GM19351 (cell line): ENCODE measurements at regions not wholly inside any gene's neighbourhood (a gene's known extent, or its start where the extent isn't known, plus 50 kb on each side); places are given as distances from the start of the nearest gene placed in this dataset.
"Not testable (repeated sequence)": the region's sequence is repeated elsewhere in the genome, so short reads cannot be mapped to it uniquely, and the experiment has no call there.

ENCODE experiments used
- ATAC-seq: cut with Tn5 transposase; IDR thresholded peaks from one replicate; pipeline ENCODE4 v1.9.1; 2021; ENCODE audit warnings: mild to moderate bottlenecking, moderate library complexity; ENCODE audit not compliant: unreplicated experiment

DNA sequence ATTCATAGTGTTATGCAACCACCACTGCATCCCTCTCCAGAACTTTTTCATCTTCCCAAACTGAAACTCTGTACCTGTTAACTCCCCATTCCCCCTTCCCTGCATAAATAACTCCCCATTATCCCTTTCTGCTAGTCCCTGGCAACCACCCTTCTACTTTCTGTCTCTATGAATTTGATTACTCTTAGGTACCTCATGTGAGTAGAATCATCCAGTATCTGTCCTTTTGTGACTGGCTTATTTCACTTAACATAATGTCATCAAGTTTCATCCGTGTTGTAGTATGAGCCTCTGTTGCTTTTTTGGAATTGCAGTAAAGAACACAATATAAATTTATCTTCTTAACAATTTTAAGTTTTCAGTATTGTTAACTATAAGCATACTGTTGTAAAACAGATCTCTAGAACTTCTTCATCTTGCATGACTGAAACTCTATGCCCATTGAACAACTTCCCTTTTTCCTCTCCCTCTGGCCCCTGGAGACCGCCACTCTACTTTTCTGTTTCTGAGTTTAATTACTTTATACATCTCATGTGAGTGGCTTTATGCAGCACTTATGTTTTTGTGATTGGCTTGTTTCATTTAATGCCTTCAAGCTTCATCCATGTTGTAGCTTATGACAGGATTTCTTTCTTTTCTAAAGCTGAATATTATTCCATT, 87.3 kb upstream of the ABCC4 start:
- peak; percentile 45 for ATAC-seq

DNA sequence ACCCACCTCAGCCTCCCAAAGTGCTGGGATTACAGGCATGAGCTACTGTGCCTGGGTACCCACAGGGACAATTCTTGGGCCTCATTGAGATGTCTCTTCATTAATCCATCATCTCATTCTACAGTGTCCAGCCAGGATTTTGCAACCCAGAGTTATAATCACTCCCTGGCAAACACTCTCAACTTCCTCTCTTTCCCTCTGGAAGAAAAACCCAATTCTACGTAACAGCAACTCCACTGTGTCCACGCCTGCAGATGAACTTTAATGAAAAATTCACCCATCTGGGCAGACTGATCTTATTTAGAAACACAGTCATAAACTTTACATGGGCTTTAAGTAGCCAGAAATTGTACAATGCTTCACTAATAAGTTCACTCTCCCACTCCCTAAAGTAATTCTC, 90.1 kb upstream of the ABCC4 start:
- ATAC-seq: no peak

DNA sequence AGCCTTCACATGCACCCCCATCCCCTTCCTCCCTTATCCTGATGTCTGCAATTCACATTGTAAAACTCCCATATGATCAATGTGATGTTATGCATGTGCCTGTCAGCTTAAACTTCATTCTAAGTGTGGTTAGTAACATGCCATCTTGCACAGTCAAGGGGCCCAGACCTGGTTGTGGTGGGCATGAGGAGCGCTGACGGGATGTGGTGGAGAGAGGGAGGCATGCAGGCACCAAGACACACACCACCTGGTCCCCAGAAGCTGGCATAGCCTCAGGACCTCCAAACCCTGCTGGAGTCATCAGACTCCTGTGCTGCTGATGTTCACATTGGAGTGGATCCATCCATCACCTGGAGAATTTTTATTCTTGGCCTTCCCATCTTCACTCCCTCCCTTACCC, 90.5 kb upstream of the ABCC4 start:
- ATAC-seq: no peak

DNA sequence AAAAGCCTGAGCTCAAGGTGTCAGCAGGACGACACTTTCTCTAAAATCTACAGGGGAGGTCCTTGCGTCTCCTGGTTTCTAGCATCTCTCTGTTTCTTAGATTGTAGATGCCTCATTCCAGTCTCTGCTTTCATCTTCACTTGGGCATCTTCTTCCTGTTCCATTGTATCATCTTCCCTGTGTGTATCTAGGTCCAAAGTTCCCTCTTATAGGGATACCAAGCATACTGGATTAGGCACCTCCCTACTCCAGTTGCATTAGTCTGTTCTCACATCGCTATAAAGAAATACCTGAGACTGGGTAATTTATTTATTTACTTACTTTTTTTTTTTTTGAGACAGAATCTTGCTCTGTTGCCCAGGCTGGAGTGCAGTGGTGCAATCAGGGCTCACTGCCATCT, 91.3 kb upstream of the ABCC4 start:
- no peak for ATAC-seq

DNA sequence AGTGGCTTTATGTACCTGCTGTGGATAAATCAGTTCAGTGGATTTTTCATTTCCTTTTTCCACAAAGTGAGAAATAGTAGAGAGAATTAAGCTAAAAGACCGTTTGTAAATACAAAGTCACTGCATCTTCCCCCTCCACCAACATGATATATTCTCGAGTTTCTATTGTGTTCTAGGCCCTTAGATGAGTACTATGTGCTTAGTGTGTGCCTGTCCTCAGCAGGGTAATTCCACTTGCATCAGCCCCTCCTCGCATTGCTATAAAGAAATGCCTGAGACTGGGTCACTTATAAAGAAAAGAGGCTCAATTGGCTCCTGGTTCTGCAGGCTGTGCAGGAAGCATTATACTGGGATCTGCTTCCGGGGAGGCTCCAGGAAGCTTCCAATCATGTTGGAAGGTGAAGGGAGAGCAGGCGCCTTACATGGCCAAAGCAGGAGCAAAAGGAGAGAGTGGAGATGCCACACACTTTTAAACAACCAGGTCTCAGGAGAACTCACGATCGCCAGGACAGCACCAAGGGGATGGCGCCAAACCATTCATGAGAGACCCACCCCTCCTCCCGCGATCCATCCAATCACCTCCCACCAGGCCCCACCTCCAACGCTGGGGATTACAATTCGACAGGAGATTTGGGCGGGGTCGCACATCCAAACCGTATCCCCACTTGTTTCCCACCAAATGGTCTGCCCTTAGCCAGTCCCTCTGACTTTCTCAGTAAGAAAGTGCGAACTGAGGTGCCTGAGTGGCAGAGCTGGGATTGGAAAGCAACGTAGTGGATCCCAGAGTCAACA, 102.3 kb upstream of the ABCC4 start:
- ATAC-seq: peak; percentile 27

DNA sequence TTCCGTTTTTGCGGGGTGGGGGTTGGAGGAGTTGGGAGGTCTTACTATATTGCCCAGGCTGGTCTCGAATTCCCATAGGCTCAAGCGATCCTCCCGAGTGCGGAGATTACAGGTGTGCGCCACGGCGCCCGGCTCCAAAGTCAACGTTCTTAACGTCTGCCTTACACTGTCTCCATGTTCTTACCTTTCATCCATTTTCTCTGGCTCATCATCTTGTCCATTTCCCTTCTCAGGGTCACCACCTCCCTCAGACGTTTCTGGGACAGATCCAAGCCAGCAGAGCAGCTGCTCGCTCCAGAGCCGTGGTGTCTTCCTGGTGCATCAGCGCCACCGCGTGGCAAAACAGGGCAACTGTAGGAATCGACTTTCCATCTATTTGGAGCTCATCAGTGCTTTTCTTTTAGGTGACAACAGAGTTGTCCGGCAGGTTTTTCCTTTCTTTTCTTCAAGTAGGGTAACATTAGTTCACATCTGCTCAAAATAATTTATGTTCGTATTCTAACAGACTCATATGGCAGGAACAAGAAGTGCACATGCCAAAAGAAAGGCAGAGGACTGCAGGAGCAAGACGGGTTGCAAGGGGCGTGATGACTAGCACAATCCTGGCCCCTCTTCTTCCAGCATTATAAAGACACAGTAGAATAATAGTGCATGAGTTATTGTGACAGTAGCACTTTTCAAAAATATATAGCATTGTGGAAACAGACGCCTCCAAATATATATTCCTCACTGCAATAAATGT, 103.1 kb upstream of the ABCC4 start:
- peak; percentile 92 for ATAC-seq

DNA sequence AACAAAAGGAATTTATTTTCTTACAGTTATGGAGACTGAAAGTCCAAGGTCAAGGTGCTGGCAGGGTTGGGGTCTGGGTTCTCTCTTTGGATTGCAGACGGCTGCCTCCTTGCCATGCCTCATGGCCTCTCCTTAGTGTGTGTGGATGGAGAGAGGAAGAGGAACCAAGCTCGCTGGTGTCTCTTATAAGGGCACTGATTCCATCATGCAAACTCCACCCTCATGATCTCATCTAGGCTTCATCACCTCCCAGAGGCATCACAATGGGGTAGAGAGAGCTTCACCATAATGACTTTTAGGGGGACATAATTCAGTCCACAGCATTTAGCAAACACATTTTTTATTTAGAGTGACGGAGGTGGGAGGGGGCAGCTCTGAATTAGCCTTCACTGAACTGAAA, 104.9 kb upstream of the ABCC4 start:
- no peak for ATAC-seq

DNA sequence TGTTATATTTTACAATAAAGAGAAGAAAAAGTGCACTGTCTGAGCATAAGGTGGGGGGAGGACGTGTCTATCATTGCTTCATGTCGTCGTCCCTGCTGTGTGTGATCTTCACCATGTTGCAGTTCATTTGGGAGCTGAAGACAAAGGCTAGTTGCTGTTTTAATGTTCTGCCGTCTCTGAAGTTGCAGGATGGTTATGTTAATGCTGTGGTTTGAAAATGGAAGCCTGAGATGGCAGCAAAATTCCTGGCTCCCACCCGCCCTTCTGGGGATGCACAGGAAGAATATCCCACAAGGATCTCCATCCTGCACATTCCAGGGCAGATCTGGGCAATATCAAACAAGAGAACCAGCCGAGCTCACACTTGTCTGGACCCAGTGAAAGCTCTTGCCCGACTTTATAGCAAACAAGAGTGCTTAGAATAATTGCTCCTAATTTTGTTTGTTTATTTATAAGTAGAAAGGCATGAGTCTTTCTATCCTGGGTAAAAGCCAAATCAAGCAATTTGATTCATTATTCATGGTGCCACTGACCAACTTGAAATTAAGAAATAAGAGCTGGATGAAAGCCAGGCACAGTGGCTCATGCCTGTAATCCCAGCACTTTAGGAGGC, 110.3 kb upstream of the ABCC4 start:
- no peak for ATAC-seq

DNA sequence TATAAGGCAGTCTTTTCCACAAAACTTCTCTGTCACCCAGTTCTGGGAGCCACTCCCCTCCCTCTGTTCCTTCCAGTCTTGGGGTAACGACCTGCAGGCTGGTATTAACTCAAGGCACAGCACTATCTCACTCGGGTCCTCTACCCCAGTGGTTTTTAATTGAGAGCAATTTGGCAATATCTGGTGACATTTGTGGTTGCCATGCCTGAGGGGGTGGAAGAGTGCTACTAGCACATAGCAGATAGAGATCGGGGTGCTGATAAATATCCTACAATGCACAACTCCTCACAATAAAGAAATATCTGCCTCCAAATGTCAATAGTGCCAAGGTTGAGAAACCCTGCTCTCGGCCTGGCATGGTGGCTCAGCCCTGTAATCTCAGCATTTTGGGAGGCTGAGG, 117.7 kb upstream of the ABCC4 start:
- ATAC-seq: no peak

DNA sequence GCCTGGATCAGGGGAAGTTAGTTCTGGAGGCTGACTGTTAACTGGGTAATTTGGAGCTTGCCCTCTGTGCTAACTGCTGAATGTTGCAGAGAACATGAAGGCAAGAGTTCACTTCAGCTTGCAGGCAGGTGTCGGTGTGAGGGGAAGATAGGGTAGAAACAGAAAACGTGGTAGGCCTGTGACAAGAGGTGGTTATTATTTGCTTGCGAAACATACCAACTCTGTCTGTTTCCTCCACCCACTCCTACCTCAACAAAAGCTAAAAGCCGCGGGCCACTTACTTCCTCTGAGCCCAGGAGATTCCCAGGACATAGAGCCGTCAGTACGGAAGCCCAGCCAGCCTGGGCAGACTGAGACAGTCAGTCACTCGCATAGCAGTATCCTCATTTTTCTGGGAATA, 119.2 kb upstream of the ABCC4 start:
- ATAC-seq: peak; percentile 73

DNA sequence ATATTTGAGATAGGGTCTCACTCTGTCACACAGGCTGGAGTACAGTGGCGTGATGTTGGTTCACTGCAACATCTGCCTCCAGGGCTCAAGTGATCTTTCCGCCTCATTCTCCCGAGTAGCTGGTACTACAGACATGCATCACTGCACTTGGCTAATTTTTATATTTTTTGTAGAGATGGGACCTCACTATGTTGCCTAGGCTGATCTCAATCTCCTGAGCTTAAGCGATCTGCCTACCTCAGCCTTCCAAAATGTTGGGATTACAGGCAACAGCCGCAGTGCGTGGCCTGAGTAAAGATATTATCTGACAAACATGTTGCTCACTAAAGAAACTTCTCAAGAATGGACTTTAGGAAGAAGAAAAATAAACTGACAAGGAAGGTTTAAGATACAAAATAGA, 125.4 kb upstream of the ABCC4 start:
- no peak for ATAC-seq

DNA sequence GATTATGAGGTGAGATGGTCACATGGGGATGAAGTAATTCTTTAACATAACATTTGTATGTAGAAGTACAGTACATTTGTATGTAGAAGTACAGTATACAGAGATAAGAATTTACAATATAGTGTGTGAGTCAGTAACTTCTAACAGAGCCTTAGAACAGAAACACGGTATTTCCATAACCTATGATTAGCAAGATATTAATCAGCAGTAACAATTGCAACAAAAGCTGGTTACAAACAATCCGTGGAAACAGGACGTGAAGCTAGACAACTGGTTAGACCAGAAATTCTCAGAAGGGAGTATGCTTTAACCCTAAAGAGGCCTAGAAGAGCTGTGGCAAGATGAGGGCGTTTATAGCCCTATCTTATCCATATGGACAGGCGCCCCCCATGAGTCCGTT, 122.0 kb upstream of the CLDN10 start:
- not testable (repeated sequence) for ATAC-seq

DNA sequence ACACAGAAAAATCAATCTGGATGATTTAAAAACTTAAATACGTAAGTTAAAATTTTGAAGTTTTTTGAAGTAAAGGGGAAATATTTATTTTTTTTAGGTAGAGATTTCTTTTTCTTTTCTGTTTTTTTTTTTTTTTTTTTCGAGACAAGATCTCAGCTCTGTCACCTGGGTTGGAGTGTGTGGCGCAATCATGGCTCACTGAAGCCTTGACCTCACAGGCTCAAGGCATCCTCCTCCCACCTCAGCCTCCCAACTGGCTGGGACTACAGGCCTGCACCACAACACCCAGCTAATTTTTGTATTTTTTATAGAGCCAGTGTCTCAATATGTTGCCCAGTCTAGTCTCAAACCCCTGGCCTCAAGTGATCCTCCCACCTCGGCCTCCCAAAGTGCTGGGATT, 120.4 kb upstream of the CLDN10 start:
- no peak for ATAC-seq

DNA sequence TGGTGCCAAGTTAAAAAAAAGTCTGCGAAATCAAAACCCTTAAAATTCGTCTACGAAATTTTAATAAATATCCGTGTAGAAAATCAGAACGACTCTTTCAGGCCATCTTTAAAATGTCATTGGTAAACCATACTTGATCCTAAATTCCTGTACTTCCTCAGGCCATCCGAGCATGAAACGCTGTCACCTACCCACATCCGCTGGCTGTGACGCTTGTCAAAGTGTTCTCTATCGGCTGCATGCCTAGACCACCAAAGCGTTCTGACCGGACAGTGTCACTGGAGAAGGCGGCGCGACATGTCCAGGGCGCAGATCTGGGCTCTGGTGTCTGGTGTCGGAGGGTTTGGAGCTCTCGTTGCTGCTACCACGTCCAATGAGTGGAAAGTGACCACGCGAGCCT, 119.0 kb upstream of the CLDN10 start:
- ATAC-seq: no peak

DNA sequence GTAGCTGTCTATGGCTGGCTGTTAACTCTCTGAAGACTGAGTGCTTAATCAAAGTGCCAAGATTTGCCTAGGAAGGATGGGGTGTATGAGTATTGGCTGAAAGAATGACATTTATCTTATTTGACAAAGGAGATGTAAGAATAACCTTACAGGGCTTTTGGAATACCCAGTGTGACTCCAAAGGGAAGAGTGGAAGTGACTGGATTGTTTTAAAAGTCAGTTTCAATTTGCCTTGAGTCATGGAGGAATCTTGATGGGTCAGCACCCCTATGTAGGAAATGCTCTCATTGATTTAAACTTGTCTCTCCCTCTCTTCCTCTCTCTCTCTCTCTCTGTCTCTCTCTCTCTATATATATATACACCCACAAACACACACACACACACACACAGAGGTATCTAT, 118.4 kb upstream of the CLDN10 start:
- ATAC-seq: no peak

DNA sequence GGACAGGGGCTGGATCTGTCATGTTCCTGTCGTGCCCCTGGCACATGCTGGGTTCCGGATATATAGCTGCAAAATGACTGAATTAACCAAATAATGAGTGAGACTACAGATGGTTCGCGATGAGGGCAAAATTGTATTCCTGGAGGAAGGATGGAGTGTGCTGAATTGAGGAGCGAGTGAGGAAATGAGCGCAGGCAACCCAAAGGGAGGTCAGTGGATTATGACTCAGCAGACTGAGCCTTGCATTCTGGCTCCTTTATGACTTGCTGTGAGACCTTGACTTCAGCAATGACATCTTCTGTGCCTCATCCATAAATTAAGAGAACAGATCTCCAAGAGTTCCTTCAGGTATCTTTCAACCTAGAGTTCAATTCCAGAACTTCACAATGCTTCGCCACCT, 115.0 kb upstream of the CLDN10 start:
- ATAC-seq: no peak

DNA sequence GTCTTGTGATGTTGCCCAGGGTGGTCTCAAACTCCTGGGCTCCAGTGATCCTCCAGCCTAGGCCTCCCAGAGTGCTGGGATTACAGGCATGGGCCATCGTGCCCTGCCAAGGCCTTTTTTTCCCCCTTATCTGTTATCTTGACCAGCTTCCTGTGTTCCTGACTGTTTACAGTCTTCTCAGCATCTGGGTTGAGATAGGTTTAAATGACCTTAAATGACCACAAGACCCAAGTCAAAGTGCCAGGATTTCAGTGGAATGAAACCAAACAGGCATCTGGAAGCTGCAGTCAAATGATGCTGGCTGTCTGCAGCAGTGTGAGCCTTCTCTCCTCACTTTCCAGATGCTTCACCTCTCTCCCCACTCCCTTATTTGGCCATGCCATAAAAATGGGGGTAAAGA, 114.2 kb upstream of the CLDN10 start:
- ATAC-seq: no peak

DNA sequence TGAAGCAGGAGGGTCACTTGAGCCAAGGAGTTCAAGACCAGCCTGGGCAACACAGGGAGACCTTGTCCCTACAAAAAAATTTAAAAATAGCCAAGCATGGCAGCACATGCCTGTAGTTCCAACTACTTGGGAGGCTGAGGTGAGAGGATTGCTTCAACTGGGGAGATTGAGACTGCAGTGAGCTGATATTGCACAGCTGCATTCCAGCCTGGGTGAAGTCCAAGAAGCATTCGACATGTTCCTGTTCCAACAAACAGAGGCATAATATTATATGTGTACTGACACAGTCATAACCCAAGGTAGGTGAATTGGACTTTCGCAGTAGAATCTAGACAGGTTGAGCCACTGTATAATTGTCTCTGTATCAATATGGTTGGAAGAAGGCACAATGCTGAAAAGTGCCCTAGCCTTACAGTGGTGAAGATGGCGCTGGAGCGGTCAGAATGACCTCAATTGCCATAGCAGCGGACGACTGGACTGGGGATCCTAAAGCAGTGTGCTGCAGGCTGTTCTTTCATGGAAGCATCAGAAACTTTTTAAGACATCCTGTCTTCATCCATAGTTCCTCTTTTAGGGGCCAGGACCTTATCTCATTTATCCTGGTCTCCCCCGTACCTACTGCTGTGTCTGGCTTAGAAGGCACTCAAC, 112.0 kb upstream of the CLDN10 start:
- ATAC-seq: no peak

DNA sequence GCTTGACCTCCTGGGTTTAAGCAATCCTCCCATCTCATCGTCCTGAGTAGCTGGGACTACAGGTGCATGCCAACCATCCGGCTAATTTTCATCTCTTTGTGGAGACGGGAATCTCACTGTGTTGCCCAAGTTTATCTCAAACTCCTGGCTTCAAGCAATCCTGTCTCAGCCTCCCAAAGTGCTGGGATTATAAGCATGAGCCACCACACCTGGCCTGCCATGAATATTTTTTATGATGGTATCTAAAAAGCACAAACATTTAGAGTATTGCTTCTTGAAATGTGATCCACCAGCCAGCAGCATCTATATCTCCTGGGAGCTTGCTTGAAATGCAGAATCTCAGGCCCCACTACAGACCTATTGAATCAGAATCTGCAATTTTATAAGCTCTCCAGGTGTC, 111.2 kb upstream of the CLDN10 start:
- ATAC-seq: no peak

DNA sequence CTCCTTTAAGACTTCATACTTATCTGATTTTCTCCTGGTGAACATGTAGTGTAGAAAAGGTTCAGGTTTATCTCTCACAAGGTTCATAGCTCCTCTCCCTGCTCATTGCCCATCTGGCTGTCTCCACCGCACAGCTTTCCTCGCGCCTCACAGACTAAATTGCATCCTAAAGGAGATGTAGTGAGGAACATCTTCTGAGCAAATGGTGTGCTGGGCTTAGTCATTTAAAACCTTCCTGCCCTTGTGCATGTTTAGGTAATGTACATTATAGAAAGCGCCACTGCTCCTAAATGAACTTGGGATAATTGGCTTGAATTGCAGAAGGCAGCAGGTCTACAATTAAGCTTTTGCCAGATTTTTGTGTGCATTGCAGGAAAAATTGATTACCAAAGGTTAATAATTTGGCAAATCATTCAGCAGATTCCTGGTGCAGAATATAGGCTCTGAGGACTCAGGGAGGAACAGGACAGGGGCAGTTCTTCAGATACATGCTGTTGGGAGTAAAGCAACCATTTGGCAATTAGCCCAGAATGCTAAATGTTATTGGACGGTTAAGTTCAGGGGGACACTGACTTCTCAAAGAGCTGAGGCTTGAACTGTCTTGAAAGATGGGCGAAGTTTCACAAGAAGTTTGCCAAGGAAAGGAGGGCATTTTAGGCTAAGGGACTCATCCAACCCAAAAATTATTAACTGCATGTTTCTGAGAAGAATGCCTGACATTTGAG, 108.4 kb upstream of the CLDN10 start:
- no peak for ATAC-seq
